Breast epithelium (tissue), 3 donors: ENCODE measurements at regions not wholly inside any gene's neighbourhood (a gene's known extent, or its start where the extent isn't known, plus 50 kb on each side); places are given as distances from the start of the nearest gene placed in this dataset.

Experiments used
- CTCF ChIP-seq, 3 donors: fragments of 450-650 bp; IDR thresholded peaks; one replicate each; pipeline ENCODE4 v1.5.1; 2016 to 2017; ENCODE audit warnings: antibody characterized with exemption in 3 of 3, mild to moderate bottlenecking in 3 of 3, moderate library complexity in 3 of 3
- POLR2A ChIP-seq: fragments of 450-650 bp; IDR thresholded peaks from one replicate; pipeline ENCODE4 v1.6.1; 2016; ENCODE audit warnings: antibody characterized with exemption, mild to moderate bottlenecking, moderate library complexity
- POLR2AphosphoS5 ChIP-seq, 3 donors: sonication (generic); formaldehyde crosslinking; IDR thresholded peaks; one replicate each; pipeline ENCODE4 v1.6.1; 2017; ENCODE audit warnings: antibody characterized with exemption in 3 of 3

DNA sequence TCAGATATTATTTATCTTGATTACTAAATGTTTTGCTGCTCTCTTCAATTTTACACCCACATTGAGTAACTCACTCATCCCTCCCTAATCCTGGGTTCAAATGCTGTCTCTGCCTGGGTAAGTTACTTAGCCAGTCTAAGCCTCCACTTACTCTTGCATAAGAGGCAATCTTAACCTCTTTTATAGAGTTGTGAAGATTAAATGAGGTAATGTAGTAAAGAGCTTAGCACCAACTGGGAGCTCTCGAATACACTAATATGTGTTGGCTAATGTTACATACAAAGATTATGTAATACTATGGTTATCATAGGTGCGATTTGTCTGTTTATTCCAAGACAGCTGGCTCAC lies 134.4 kb upstream of the STMND1 start:
- TF ChIP-seq CTCF (IDR thresholded peaks at IDR 0.05) (no peak), POLR2A (no peak), POLR2AphosphoS5 (IDR thresholded peaks at IDR 0.05) (no peak)
